ENCODE measurements at regions not wholly inside any gene's neighbourhood (a gene's known extent, or its start where the extent isn't known, plus 50 kb on each side); places are given as distances from the start of the nearest gene placed in this dataset.
"Not testable (repeated sequence)": the region's sequence is repeated elsewhere in the genome, so short reads cannot be mapped to it uniquely, and the experiment has no call there.

- DNase-seq (ENCODE audit: low read depth in 4 of 4, low spot score in 2 of 4) = peak in 2 of 4 donors; percentile 19 to 39
These were observed 269.0 kb downstream of the OXSM start for GRCh38 chr3:26058901-26059321.

- no peak for DNase-seq (ENCODE audit: low read depth in 4 of 4, low spot score in 2 of 4)
These were observed 272.1 kb downstream of the OXSM start for GRCh38 chr3:26061947-26062346.

GRCh38 chr3:26064297-26064696 is 274.4 kb downstream of the OXSM start:
- DNase-seq (ENCODE audit: low read depth in 4 of 4, low spot score in 2 of 4) = no peak

DNA sequence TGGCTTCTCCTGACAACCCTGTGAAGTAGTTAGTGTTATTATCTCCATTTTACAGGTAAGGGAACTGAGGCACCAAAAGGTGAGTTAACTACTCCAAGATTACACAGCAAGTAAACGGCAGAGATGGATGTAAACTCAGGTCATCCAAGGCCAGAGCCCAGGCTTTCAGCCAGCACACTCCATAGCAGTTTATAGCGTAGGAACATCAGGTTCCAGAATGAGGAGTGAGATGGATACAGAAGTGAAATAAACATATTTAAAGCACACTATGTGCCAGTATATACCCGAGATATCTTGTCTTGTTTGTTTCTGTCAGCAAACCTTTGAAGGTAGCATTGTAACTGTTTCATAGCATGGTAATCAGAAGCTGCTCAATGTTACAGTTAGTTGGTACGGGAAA is 279.0 kb downstream of the OXSM start:
- DNase-seq (ENCODE audit: low read depth in 4 of 4, low spot score in 2 of 4) = no peak

DNA sequence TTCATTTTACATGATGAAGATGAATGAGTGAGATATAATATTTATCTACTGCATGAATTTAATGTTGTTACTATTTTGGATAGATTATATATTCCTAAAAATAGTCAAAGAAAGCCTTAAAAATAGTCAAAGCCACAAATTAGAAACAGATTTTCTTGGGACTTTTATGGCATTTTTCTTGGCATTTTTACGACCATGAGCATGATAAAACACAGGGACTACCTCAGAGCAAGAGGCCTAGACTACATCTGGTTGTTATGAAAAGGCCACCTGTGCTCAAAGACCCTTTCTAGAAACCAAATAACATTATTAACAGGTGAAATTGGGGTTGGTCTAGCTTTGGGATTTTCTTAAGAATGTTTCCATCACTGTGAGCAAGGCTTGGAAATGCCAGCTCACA is 281.0 kb downstream of the OXSM start:
- DNase-seq (ENCODE audit: low read depth in 4 of 4, low spot score in 2 of 4) = no peak

DNA sequence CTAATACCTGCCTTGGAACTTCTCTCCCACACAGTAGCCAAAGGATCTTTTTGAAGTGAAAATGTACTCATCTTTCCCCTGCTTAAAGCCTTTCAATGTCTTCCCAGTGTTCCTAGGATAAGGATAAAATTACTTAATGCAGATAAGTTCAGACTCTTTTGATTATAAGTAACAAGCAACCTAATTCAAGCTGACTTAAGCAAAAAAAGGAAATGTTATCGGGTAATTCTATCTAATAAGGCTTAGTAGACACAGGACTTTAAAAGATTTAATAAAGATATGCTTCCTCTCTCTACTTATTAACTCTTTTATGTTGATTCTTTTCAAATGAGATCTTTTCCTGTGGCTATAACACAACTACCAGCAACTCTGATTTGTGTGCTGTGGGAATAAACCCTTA is 284.2 kb downstream of the OXSM start:
- DNase-seq (ENCODE audit: low read depth in 4 of 4, low spot score in 2 of 4) = no peak

DNA sequence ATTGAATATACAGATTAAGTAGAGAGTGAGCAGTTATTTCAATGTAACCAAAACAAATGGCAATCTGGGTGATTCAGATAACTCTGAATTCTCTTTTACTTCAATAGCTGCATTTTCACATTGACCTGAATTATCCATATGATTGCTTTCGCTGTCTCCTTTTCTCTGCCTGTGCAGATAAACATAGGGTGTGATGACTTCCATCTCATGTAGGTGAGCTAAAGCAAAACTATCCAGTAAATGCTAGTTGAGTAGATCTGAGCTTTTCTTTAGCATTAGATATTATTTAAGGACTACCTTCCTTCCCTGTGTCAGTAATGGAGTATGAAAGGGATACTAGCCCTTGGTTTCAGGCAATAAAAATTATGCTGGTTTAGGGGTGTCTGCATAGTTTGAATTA is 288.6 kb downstream of the OXSM start:
- no peak for DNase-seq (ENCODE audit: low read depth in 4 of 4, low spot score in 2 of 4)

- no peak for DNase-seq (ENCODE audit: low read depth in 4 of 4, low spot score in 2 of 4)
These were observed 291.3 kb downstream of the OXSM start for GRCh38 chr3:26081166-26081565.

DNA sequence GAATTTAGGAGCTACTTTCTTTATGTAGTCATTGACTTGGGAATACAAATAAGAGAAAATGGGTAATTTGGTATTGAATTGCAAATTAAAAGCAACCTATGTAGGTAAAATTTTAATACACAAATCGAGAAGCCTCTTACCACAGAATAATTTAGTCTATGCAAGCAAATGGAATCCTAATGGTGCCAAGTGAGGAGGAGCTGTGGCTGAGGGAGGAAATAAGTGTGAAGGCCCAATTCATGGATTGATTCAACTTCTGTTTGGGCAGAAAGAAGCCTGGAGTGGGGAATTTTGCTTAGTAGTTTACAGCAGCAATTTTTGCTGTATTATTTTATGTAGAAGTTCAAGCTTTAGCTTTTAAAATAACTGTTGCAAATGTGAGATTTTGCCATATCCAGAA is 291.9 kb downstream of the OXSM start:
- DNase-seq (ENCODE audit: low read depth in 4 of 4, low spot score in 2 of 4) = no peak

GRCh38 chr3:26082911-26083310 is 293.0 kb downstream of the OXSM start:
- no peak for DNase-seq (ENCODE audit: low read depth in 4 of 4, low spot score in 2 of 4)

DNA sequence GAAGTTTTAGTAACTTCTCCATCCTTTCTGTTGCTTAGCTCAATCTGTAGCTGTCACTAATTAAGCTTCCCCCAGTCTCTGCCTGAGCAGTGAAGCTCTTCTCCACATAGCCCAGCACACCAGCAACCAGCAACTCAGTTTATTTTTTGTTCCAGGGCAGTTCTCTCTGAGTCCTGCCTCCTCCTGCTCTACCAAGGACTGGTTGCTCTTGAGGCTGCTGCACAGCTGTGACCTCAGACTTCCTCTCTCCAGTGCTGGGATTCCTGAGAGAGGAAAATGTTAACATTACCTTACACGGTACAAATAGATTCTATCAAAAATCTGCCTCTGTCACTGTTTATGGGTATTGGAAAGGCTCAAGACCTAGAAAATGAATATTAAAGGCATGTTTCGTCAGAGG is 294.7 kb downstream of the OXSM start:
- DNase-seq (ENCODE audit: low read depth in 4 of 4, low spot score in 2 of 4) = no peak

- no peak for DNase-seq (ENCODE audit: low read depth in 4 of 4, low spot score in 2 of 4)
These were observed 297.9 kb downstream of the OXSM start for GRCh38 chr3:26087751-26088150.

- DNase-seq (ENCODE audit: low read depth in 4 of 4, low spot score in 2 of 4) = no peak
These were observed 299.4 kb downstream of the OXSM start for GRCh38 chr3:26089249-26089648.

- no peak for DNase-seq (ENCODE audit: low read depth in 4 of 4, low spot score in 2 of 4)
These were observed 300.7 kb downstream of the OXSM start for GRCh38 chr3:26090589-26090988.

DNA sequence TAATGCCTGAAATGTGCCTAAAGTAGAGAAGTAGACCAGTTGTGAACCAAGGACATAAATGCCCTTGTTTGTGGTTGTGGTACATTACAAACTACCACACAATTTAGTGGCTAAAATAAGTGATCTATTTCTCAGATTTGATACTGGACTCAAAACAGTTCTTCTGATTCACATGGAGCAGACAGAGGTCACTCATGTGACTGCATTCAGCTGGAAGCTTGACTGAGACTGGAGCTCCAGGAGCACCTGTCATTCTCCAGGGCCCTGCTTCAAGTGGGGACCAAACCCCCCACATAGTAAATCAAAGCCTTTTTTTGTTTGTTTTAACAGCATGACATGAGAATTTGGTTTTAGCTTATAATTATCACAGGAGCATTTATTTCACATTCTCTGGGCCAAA is 301.2 kb downstream of the OXSM start:
- DNase-seq (ENCODE audit: low read depth in 4 of 4, low spot score in 2 of 4) = no peak

DNA sequence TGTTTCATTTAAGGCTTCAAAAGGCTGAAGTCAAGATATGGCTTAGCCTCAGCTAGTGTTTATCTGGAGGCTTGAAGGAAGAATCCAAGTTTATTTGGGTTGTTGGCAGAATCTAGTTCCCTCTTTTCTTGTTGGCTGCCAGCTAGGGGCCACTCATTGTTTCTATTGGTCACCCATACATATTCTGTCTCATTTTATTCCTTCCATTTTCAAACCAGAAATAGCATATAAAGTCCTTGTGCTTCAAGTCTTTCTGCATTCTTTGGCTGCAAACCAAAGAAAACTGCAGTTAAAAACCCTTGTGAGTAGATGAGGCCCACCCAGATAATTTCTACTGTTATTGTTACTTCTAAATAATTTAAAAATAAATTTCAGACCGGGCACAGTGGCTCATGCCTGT is 301.7 kb downstream of the OXSM start:
- DNase-seq (ENCODE audit: low read depth in 4 of 4, low spot score in 2 of 4) = no peak

- not testable (repeated sequence) for DNase-seq (ENCODE audit: low read depth in 4 of 4, low spot score in 2 of 4)
These were observed 307.2 kb downstream of the OXSM start for GRCh38 chr3:26097111-26097510.

DNA sequence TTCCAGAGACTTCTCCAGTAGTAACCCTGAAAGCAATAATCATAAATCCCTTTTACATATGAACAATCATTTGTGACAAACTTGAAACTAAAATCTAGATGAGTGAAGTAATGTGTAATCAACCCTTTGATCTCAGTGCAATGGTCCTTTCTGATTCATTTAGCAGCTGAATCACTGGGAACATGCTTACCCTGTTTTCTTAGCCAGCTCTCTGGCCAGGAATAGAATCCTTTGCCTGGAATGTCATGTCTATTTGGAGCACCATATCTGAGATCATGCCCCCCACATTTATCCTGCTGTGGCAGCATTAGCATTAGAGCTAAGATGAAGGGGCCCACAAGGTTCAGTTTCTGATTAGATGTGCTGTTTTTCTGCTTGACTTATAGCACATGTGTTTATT is 309.8 kb downstream of the OXSM start:
- DNase-seq (ENCODE audit: low read depth in 4 of 4, low spot score in 2 of 4) = no peak

DNA sequence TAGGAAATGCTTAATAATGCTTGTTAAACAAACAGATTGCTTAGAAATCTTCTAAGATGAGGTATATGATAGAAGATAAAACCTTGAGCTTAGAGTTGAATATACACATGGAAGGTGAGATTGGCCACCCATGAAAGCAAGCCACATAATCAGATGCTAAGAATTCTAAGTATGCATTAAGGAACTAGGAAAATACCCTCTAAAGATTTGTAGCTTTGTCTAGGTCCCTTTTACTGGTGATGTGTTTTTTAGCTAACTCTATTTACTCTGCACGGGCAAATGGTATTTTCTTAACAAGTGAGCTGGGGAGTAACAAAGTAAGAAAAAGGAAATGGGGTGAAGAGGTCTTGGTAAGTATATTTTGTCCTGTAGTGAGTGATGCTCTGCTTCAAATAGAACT is 310.3 kb downstream of the OXSM start:
- no peak for DNase-seq (ENCODE audit: low read depth in 4 of 4, low spot score in 2 of 4)

- DNase-seq (ENCODE audit: low read depth in 4 of 4, low spot score in 2 of 4) = no peak
These were observed 312.5 kb downstream of the OXSM start for GRCh38 chr3:26102376-26102775.

DNA sequence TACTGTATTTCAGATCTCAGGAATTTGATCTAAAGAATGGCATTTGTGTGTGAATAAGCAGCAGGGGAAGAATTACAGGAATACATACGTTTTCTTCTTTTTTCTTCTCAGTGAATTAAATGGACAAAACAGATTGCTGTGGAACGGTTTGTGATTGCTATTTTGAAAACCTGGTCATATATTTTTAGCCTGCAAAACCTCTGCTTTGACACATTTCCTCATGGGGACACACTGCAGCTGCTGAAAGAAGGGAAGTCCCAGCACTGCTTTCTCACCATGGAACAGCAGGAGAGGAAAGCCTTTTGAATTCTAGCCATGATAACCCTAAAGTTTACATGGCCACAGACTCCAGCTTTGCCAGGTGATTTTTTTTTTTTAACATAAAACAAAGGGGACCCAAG is 315.0 kb downstream of the OXSM start:
- peak in 2 of 4 donors; percentile 48 to 65 for DNase-seq (ENCODE audit: low read depth in 4 of 4, low spot score in 2 of 4)

DNA sequence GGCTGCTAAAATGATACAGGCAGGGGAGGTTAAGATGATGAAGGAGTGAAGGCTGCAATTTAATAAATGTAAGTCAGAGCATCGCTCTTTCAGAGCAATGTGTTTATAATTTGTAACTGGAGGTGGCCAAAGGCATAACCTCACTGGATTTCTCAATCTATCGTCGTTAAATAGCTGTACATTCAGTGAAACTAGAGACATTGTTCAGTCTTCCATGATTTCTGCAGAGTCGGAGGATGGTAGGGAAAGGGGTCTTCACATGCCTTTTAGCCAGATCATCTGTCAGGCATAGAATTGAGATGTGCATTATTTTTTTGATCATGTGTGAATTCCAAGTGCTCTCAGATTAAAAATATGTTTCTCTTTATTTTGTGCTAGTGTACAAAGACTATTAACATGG is 315.4 kb downstream of the OXSM start:
- no peak for DNase-seq (ENCODE audit: low read depth in 4 of 4, low spot score in 2 of 4)

- peak in 1 of 4 donors; percentile 53 for DNase-seq (ENCODE audit: low read depth in 4 of 4, low spot score in 2 of 4)
These were observed 316.3 kb downstream of the OXSM start for GRCh38 chr3:26106228-26106627.
